HCT116 (cell line): ENCODE measurements at regions not wholly inside any gene's neighbourhood (a gene's known extent, or its start where the extent isn't known, plus 50 kb on each side); places are given as distances from the start of the nearest gene placed in this dataset.

Source experiments
- ATAC-seq: fragments of 200-7000 bp; cut with Tn5 transposase; 2 replicates; pipeline ENCODE4 v1.9.1; 2020; ENCODE audit warnings: mild to moderate bottlenecking, moderate library complexity
- BruUV-seq: library from RNA; stranded (reverse); fragments of 400-500 nt; replicated peaks from 2 replicates; lab custom pipeline; 2021; lab: Mats Ljungman, UMichigan
- CTCF ChIA-PET: fragments of 300-600 bp; sonication (Branson Sonifier 250); formaldehyde crosslinking; loops from one replicate; lab custom pipeline; 2021; ENCODE audit warnings: antibody characterized with exemption; lab: Charles Lee
- POLR2A ChIA-PET: fragments of 300-600, 350-600 bp; sonication (Branson Sonifier 250); formaldehyde crosslinking; loops from one replicate; lab custom pipeline; 2021; ENCODE audit warnings: antibody characterized with exemption; lab: Charles Lee
- RAD21 ChIA-PET, 2 experiments: fragments of 300-600 bp; sonication (Branson Sonifier 250); formaldehyde crosslinking; loops; one replicate each; lab custom pipeline; 2023; ENCODE audit warnings: low total read pairs in 2 of 2; ENCODE audit not compliant: uncharacterized antibody in 2 of 2, unreplicated experiment in 2 of 2, low non-redundant PET in 1 of 2; lab: Charles Lee
- DNase-seq: peaks from one replicate; pipeline ENCODE4 v3.0.0-alpha.2; 2010; ENCODE audit warnings: low read depth, low spot score
- H2AFZ ChIP-seq: fragments of 200-600 bp; shearing (Covaris generic), sonication (generic); 2 replicates; pipeline ENCODE4 v1.6.1; 2017; ENCODE audit warnings: low read depth, mixed run types, mixed read lengths, antibody characterized with exemption, low read length; ENCODE audit not compliant: poor library complexity, severe bottlenecking
- H3K27ac ChIP-seq: 2 replicates; pipeline ENCODE4 v1.5.1; 2012; ENCODE audit warnings: low read depth, low read length
- H3K27me3 ChIP-seq: fragments of 200-600 bp; sonication (generic); 2 replicates; pipeline ENCODE4 v1.6.1; 2016; ENCODE audit warnings: mixed run types, low read length, mixed read lengths; ENCODE audit not compliant: insufficient read depth
- H3K36me3 ChIP-seq, 2 experiments: fragments of 200-500 bp in 1 of 2; fragments of 200-600 bp in 1 of 2; sonication (Bioruptor generic) in 1 of 2; sonication (generic) in 1 of 2; 2 replicates each; pipeline versions ENCODE4 v1.5.1 to v1.6.1; 2014 to 2016; ENCODE audit warnings: low read length in 2 of 2, inconsistent platforms in 1 of 2, mixed read lengths in 1 of 2, mixed run types in 1 of 2; ENCODE audit not compliant: insufficient read depth in 2 of 2, control insufficient read depth in 1 of 2
- H3K4me1 ChIP-seq, 2 experiments: fragments of 200-600 bp in 1 of 2; sonication (generic) in 1 of 2; 2 replicates each; pipeline versions ENCODE4 v1.5.1 to v1.6.1; 2012 to 2017; ENCODE audit warnings: low read length in 2 of 2, inconsistent platforms in 1 of 2, mild to moderate bottlenecking in 1 of 2, mixed read lengths in 1 of 2, mixed run types in 1 of 2, moderate library complexity in 1 of 2; ENCODE audit not compliant: insufficient read depth in 2 of 2, control insufficient read depth in 1 of 2
- H3K4me2 ChIP-seq: fragments of 200-600 bp; sonication (generic); 2 replicates; pipeline ENCODE4 v1.6.1; 2017; ENCODE audit warnings: mixed run types, low read length, mixed read lengths
- H3K4me3 ChIP-seq, 2 experiments: fragments of 200-600 bp in 1 of 2; sonication (generic) in 1 of 2; replicated peaks in 1 of 2; 2 replicates each; pipeline ENCODE4 v1.5.1; 2011 to 2016; ENCODE audit warnings: low read length in 2 of 2, control low read depth in 1 of 2, low read depth in 1 of 2, mild to moderate bottlenecking in 1 of 2, mixed read lengths in 1 of 2, mixed run types in 1 of 2
- H3K79me2 ChIP-seq: fragments of 200-600 bp; sonication (generic); 2 replicates; pipeline ENCODE4 v1.6.1; 2017; ENCODE audit warnings: mild to moderate bottlenecking, mixed run types, low read length, moderate library complexity, mixed read lengths; ENCODE audit not compliant: insufficient read depth
- H3K9ac ChIP-seq: fragments of 200-600 bp; sonication (generic); 2 replicates; pipeline ENCODE4 v1.6.1; 2016; ENCODE audit warnings: low read length, mixed read lengths
- H3K9me2 ChIP-seq: fragments of 200-600 bp; sonication (generic), shearing (Covaris generic); 2 replicates; pipeline ENCODE4 v1.6.1; 2017; ENCODE audit warnings: mixed run types, mild to moderate bottlenecking, moderate library complexity; ENCODE audit not compliant: insufficient read depth
- H3K9me3 ChIP-seq, 2 experiments: fragments of 200-500 bp in 1 of 2; fragments of 200-600 bp in 1 of 2; sonication (Bioruptor generic) in 1 of 2; sonication (generic) in 1 of 2; 2 replicates each; pipeline ENCODE4 v1.6.1; 2014 to 2017; ENCODE audit warnings: low read length in 2 of 2, mixed read lengths in 2 of 2, inconsistent platforms in 1 of 2, low read depth in 1 of 2, mild to moderate bottlenecking in 1 of 2, mixed run types in 1 of 2, moderate library complexity in 1 of 2; ENCODE audit not compliant: control insufficient read depth in 1 of 2, insufficient read depth in 1 of 2
- H4K20me1 ChIP-seq: fragments of 200-600 bp; sonication (generic), shearing (Covaris generic); 2 replicates; pipeline ENCODE4 v1.6.1; 2017; ENCODE audit warnings: mixed run types, mild to moderate bottlenecking, moderate library complexity; ENCODE audit not compliant: insufficient read depth
- ATF3 ChIP-seq: IDR thresholded peaks from 2 replicates; pipeline ENCODE4 v1.6.1; 2012
- CBX3 ChIP-seq: IDR thresholded peaks from 2 replicates; pipeline ENCODE4 v1.6.1; 2012; ENCODE audit warnings: low read depth
- CEBPB ChIP-seq: IDR thresholded peaks from 2 replicates; pipeline ENCODE4 v1.6.1; 2012; ENCODE audit warnings: low read depth
- CTCF ChIP-seq, 3 experiments: fragments of 200-600 bp in 1 of 3; sonication (generic) in 1 of 3; IDR thresholded peaks in 2 of 3; conservative IDR thresholded peaks in 1 of 3; 2 replicates each; pipeline ENCODE4 v1.5.1; 2012 to 2017; ENCODE audit warnings: low read depth in 2 of 3, low read length in 2 of 3, antibody characterized with exemption in 1 of 3, borderline replicate concordance in 1 of 3, control low read depth in 1 of 3, mild to moderate bottlenecking in 1 of 3, mixed read lengths in 1 of 3, mixed run types in 1 of 3, moderate library complexity in 1 of 3; ENCODE audit not compliant: insufficient read depth in 1 of 3
- EGR1 ChIP-seq: IDR thresholded peaks from 2 replicates; pipeline ENCODE4 v1.6.1; 2012; ENCODE audit warnings: low read depth
- EZH2 ChIP-seq: fragments of 200-600 bp; sonication (generic); IDR thresholded peaks from 2 replicates; pipeline ENCODE4 v1.6.1; 2017; ENCODE audit warnings: antibody characterized with exemption, mixed run types
- EZH2phosphoT487 ChIP-seq: fragments of 200-600 bp; IDR thresholded peaks from 2 replicates; pipeline ENCODE4 v1.6.1; 2018; ENCODE audit warnings: antibody characterized with exemption, borderline replicate concordance
- MAX ChIP-seq: IDR thresholded peaks from 2 replicates; pipeline ENCODE4 v1.6.1; 2012
- POLR2A ChIP-seq: IDR thresholded peaks from 2 replicates; pipeline ENCODE4 v1.7.0; 2011; ENCODE audit warnings: borderline replicate concordance; ENCODE audit not compliant: insufficient read depth, insufficient read length; ENCODE audit errors: extremely low read depth
- POLR2AphosphoS5 ChIP-seq: IDR thresholded peaks from 2 replicates; pipeline ENCODE4 v1.6.1; 2011; ENCODE audit warnings: mild to moderate bottlenecking, low read depth, low read length, moderate library complexity
- REST ChIP-seq: IDR thresholded peaks from 2 replicates; pipeline ENCODE4 v1.6.1; 2012; ENCODE audit warnings: low read depth
- SIN3A ChIP-seq: IDR thresholded peaks from 2 replicates; pipeline ENCODE4 v1.6.1; 2012; ENCODE audit warnings: low read depth
- SRF ChIP-seq: IDR thresholded peaks from 2 replicates; pipeline ENCODE4 v1.6.1; 2012; ENCODE audit warnings: low read depth
- ZBTB33 ChIP-seq: IDR thresholded peaks from 2 replicates; pipeline ENCODE4 v1.6.1; 2011; ENCODE audit warnings: mild to moderate bottlenecking, low read length, moderate library complexity; ENCODE audit not compliant: insufficient replicate concordance; ENCODE audit errors: extremely low read depth
- ZFX ChIP-seq: fragments of 450-650 bp; IDR thresholded peaks from 2 replicates; pipeline ENCODE4 v1.6.1; 2017
- ZNF274 ChIP-seq: fragments of 200-500 bp; sonication (Bioruptor generic); IDR thresholded peaks from 2 replicates; pipeline ENCODE4 v1.6.1; 2014; ENCODE audit warnings: mild to moderate bottlenecking, low read depth, low read length, inconsistent platforms
- intact Hi-C: fragments of 100-400 bp; cut with micrococcal nuclease; formaldehyde crosslinking; loops from 2 replicates; pipeline ENCODE4 v1.10.0; 2022

GRCh38 chr12:22744197-22744596 lies 119.2 kb downstream of the ETNK1 start:
- H3K27me3 ChIP-seq: peaks cover 5% of the 10 kb centered on the region; the same call in 1 of the 2 replicates
- H3K36me3 ChIP-seq: no peaks in the 10 kb centered on the region
- no peaks in the 10 kb centered on the region for H3K9me3 ChIP-seq
- H3K4me2 ChIP-seq: no peak overlapping the region
- no peaks in the 10 kb centered on the region for H3K9me2 ChIP-seq
- no peaks in the 10 kb centered on the region for H3K79me2 ChIP-seq
- intact Hi-C loops: no loop called here
- no peaks in the 10 kb centered on the region for H3K4me1 ChIP-seq
- H2AFZ ChIP-seq: no peak overlapping the region
- no peak for ATAC-seq
- H3K27ac ChIP-seq: no peak overlapping the region
- no peak overlapping the region for H3K4me3 ChIP-seq
- H4K20me1 ChIP-seq: no peaks in the 10 kb centered on the region
- H3K9ac ChIP-seq: no peak overlapping the region
- CTCF ChIA-PET: no interaction called here
- DNase-seq: no peak
- TF ChIP-seq POLR2AphosphoS5 (no peak), POLR2A (no peak), SIN3A (no peak), SRF (no peak), EZH2phosphoT487 (no peak), EGR1 (no peak), ZBTB33 (no peak), CEBPB (no peak), ZFX (no peak), ATF3 (no peak), ZNF274 (no peak), MAX (no peak), CTCF (IDR thresholded peaks at IDR 0.05 in 2 of 3, conservative IDR thresholded peaks at IDR 0.05 in 1 of 3; ENCODE audit: borderline replicate concordance in 1 of 3, insufficient read depth in 1 of 3, low read depth in 2 of 3, low read length in 2 of 3) (no peak), CBX3 (no peak), EZH2 (no peak), REST (no peak)
- BruUV-seq: no TSS peak
- POLR2A ChIA-PET: no interaction called here
- RAD21 ChIA-PET: no interaction called here
